Mesendoderm (in vitro differentiated cells): ENCODE measurements at regions not wholly inside any gene's neighbourhood (a gene's known extent, or its start where the extent isn't known, plus 50 kb on each side); places are given as distances from the start of the nearest gene placed in this dataset.

Experiments
- DNase-seq: peaks from one replicate; pipeline ENCODE4 v3.0.0; 2013
- H2AK5ac ChIP-seq: 2 replicates; pipeline ENCODE4 v1.6.1; 2013; ENCODE audit warnings: low read length, inconsistent platforms
- H2BK120ac ChIP-seq: 2 replicates; pipeline ENCODE4 v1.6.1; 2013; ENCODE audit warnings: low read depth, mild to moderate bottlenecking, low read length, moderate library complexity, mixed read lengths
- H2BK15ac ChIP-seq: replicated peaks from 2 replicates; pipeline ENCODE4 v1.6.1; 2013; ENCODE audit warnings: low read depth, mild to moderate bottlenecking, moderate library complexity
- H2BK5ac ChIP-seq: 2 replicates; pipeline ENCODE4 v1.6.1; 2013; ENCODE audit warnings: low read length, inconsistent platforms
- H3K18ac ChIP-seq: 2 replicates; pipeline ENCODE4 v1.6.1; 2013; ENCODE audit warnings: mild to moderate bottlenecking, low read length, mixed read lengths
- H3K23ac ChIP-seq: one replicate; pipeline ENCODE4 v1.6.1; 2013; ENCODE audit warnings: low read length
- H3K27ac ChIP-seq: 2 replicates; pipeline ENCODE4 v1.5.1; 2013; ENCODE audit warnings: low read depth, mild to moderate bottlenecking, inconsistent platforms, low read length, moderate library complexity
- H3K27me3 ChIP-seq: 2 replicates; pipeline ENCODE4 v1.6.1; 2013; ENCODE audit warnings: low read length, control low read depth, mild to moderate bottlenecking, inconsistent platforms; ENCODE audit not compliant: insufficient read depth, poor library complexity
- H3K36me3 ChIP-seq: 2 replicates; pipeline ENCODE4 v1.6.1; 2013; ENCODE audit warnings: low read length, inconsistent platforms; ENCODE audit not compliant: control insufficient read depth, insufficient read depth
- H3K4ac ChIP-seq: one replicate; pipeline ENCODE4 v1.6.1; 2013; ENCODE audit warnings: low read depth, mild to moderate bottlenecking, low read length, moderate library complexity
- H3K4me1 ChIP-seq: 2 replicates; pipeline ENCODE4 v1.6.1; 2013; ENCODE audit warnings: low read depth, low read length, inconsistent platforms; ENCODE audit not compliant: control insufficient read depth
- H3K4me2 ChIP-seq: 2 replicates; pipeline ENCODE4 v1.6.1; 2013; ENCODE audit warnings: low read length
- H3K4me3 ChIP-seq: 2 replicates; pipeline ENCODE4 v1.5.1; 2013; ENCODE audit warnings: mild to moderate bottlenecking, low read length
- H3K56ac ChIP-seq: one replicate; pipeline ENCODE4 v1.6.1; 2013; ENCODE audit warnings: low read length
- H3K79me1 ChIP-seq: 2 replicates; pipeline ENCODE4 v1.6.1; 2013; ENCODE audit warnings: low read length, inconsistent platforms
- H3K79me2 ChIP-seq: 2 replicates; pipeline ENCODE4 v1.6.1; 2013; ENCODE audit warnings: mild to moderate bottlenecking, low read length; ENCODE audit not compliant: control insufficient read depth, insufficient read depth
- H3K9ac ChIP-seq: 2 replicates; pipeline ENCODE4 v1.6.1; 2013; ENCODE audit warnings: low read length, inconsistent platforms
- H4K5ac ChIP-seq: one replicate; pipeline ENCODE4 v1.6.1; 2013; ENCODE audit warnings: low read length
- H4K8ac ChIP-seq: one replicate; pipeline ENCODE4 v1.6.1; 2013; ENCODE audit warnings: low read depth, mild to moderate bottlenecking, control low read depth, low read length, moderate library complexity
- WGBS: extraction: QIAGEN DNeasy Blood & Tissue Kit; methylation state at CpG from one replicate; pipeline ENCODE4 v1.1.7; 2013; ENCODE audit warnings: low lambda C conversion rate, missing lambda C conversion rate; ENCODE audit not compliant: insufficient coverage; ENCODE audit errors: extremely low coverage; 5-methylcytosine and 5-hydroxymethylcytosine counted together

GRCh38 chrX:140172401-140172800 is 207.1 kb upstream of the CXorf66 start:
- Histone ChIP-seq H3K4ac (no peak overlapping the region), H2AK5ac (no peak overlapping the region), H3K79me2 (no peaks in the 10 kb centered on the region), H3K23ac (no peak overlapping the region), H3K9ac (no peak overlapping the region), H4K5ac (no peak overlapping the region), H3K4me2 (no peak overlapping the region), H2BK15ac (no peak overlapping the region), H4K8ac (no peak overlapping the region), H3K4me1 (no peaks in the 10 kb centered on the region), H3K27ac (no peak overlapping the region), H3K79me1 (no peaks in the 10 kb centered on the region), H2BK120ac (no peak overlapping the region), H3K56ac (no peak overlapping the region), H3K4me3 (no peak overlapping the region), H3K18ac (no peak overlapping the region), H2BK5ac (no peak overlapping the region), H3K36me3 (no peaks in the 10 kb centered on the region), H3K27me3 (no peaks in the 10 kb centered on the region)
- DNase-seq, result no peak
- no CpG with 5 or more reads among the region's 2 CpGs for WGBS

GRCh38 chrX:140167551-140167950 is 202.2 kb upstream of the CXorf66 start:
- Histone ChIP-seq H3K27ac (no peak overlapping the region), H3K4me3 (no peak overlapping the region), H3K79me2 (no peaks in the 10 kb centered on the region), H2BK120ac (no peak overlapping the region), H3K4me2 (no peak overlapping the region), H3K4ac (no peak overlapping the region), H3K23ac (no peak overlapping the region), H3K18ac (no peak overlapping the region), H3K79me1 (no peaks in the 10 kb centered on the region), H3K4me1 (no peaks in the 10 kb centered on the region), H2BK15ac (no peak overlapping the region), H3K36me3 (no peaks in the 10 kb centered on the region), H3K27me3 (no peaks in the 10 kb centered on the region), H3K9ac (no peak overlapping the region), H3K56ac (no peak overlapping the region), H2AK5ac (no peak overlapping the region), H4K5ac (no peak overlapping the region), H2BK5ac (no peak overlapping the region), H4K8ac (no peak overlapping the region)
- no CpG with 5 or more reads among the region's 2 CpGs for WGBS
- DNase-seq, result no peak

- DNase-seq, result no peak
- Histone ChIP-seq H3K18ac (no peak overlapping the region), H3K4me3 (no peak overlapping the region), H3K9ac (no peak overlapping the region), H2AK5ac (no peak overlapping the region), H3K27ac (no peak overlapping the region), H2BK5ac (no peak overlapping the region), H3K4ac (no peak overlapping the region), H3K79me2 (no peaks in the 10 kb centered on the region), H4K5ac (no peak overlapping the region), H3K79me1 (no peaks in the 10 kb centered on the region), H3K23ac (no peak overlapping the region), H3K36me3 (no peaks in the 10 kb centered on the region), H3K4me1 (no peaks in the 10 kb centered on the region), H3K4me2 (no peak overlapping the region), H3K56ac (no peak overlapping the region), H3K27me3 (no peaks in the 10 kb centered on the region), H2BK120ac (no peak overlapping the region), H4K8ac (no peak overlapping the region), H2BK15ac (no peak overlapping the region)
- WGBS, result no CpG with 5 or more reads among the region's 1 CpG
Observed at GRCh38 chrX:140165849-140166248, 200.5 kb upstream of the CXorf66 start.

- no peak overlapping the region for H2AK5ac ChIP-seq
- H3K23ac ChIP-seq, result no peak overlapping the region
- no peak overlapping the region for H3K4ac ChIP-seq
- no peaks in the 10 kb centered on the region for H3K36me3 ChIP-seq
- no peak overlapping the region for H3K9ac ChIP-seq
- H4K8ac ChIP-seq, result no peak overlapping the region
- H3K56ac ChIP-seq, result no peak overlapping the region
- DNase-seq, result no peak
- no peak overlapping the region for H2BK120ac ChIP-seq
- no CpG with 5 or more reads among the region's 5 CpGs for WGBS
- H3K4me1 ChIP-seq, result no peaks in the 10 kb centered on the region
- no peak overlapping the region for H3K27ac ChIP-seq
- H2BK5ac ChIP-seq, result no peak overlapping the region
- no peaks in the 10 kb centered on the region for H3K79me2 ChIP-seq
- no peaks in the 10 kb centered on the region for H3K27me3 ChIP-seq
- no peak overlapping the region for H2BK15ac ChIP-seq
- no peaks in the 10 kb centered on the region for H3K79me1 ChIP-seq
- H3K18ac ChIP-seq, result no peak overlapping the region
- no peak overlapping the region for H3K4me2 ChIP-seq
- no peak overlapping the region for H4K5ac ChIP-seq
- no peak overlapping the region for H3K4me3 ChIP-seq
Observed at GRCh38 chrX:140164391-140164790, 199.1 kb upstream of the CXorf66 start.

- no peak overlapping the region for H4K5ac ChIP-seq
- H3K56ac ChIP-seq, result no peak overlapping the region
- H3K4me1 ChIP-seq, result no peaks in the 10 kb centered on the region
- H2AK5ac ChIP-seq, result no peak overlapping the region
- no CpG with 5 or more reads among the region's 3 CpGs for WGBS
- H2BK5ac ChIP-seq, result no peak overlapping the region
- H3K27me3 ChIP-seq, result no peaks in the 10 kb centered on the region
- no peak overlapping the region for H3K4me3 ChIP-seq
- H3K23ac ChIP-seq, result no peak overlapping the region
- H3K27ac ChIP-seq, result no peak overlapping the region
- no peak overlapping the region for H3K4ac ChIP-seq
- no peak overlapping the region for H3K4me2 ChIP-seq
- no peaks in the 10 kb centered on the region for H3K79me1 ChIP-seq
- H3K36me3 ChIP-seq, result no peaks in the 10 kb centered on the region
- no peak overlapping the region for H2BK15ac ChIP-seq
- H3K79me2 ChIP-seq, result no peaks in the 10 kb centered on the region
- no peak overlapping the region for H2BK120ac ChIP-seq
- no peak for DNase-seq
- H3K18ac ChIP-seq, result no peak overlapping the region
- H3K9ac ChIP-seq, result no peak overlapping the region
- no peak overlapping the region for H4K8ac ChIP-seq
Observed at GRCh38 chrX:140163371-140164159, 198.2 kb upstream of the CXorf66 start.

- no peak overlapping the region for H2BK120ac ChIP-seq
- no peak overlapping the region for H2BK15ac ChIP-seq
- DNase-seq, result peak; percentile 45
Observed at GRCh38 chrX:140157611-140158010, 192.3 kb upstream of the CXorf66 start.

More at GRCh38 chrX:140157611-140158010, 192.3 kb upstream of the CXorf66 start:
- Histone ChIP-seq H3K4me3 (no peak overlapping the region), H3K18ac (no peak overlapping the region), H3K79me1 (no peaks in the 10 kb centered on the region), H2AK5ac (no peak overlapping the region), H3K36me3 (no peaks in the 10 kb centered on the region), H3K23ac (no peak overlapping the region), H2BK5ac (no peak overlapping the region), H3K4me2 (no peak overlapping the region), H3K9ac (no peak overlapping the region), H3K27me3 (no peaks in the 10 kb centered on the region), H4K8ac (no peak overlapping the region), H3K4ac (no peak overlapping the region), H4K5ac (no peak overlapping the region), H3K4me1 (no peaks in the 10 kb centered on the region), H3K79me2 (no peaks in the 10 kb centered on the region), H3K56ac (no peak overlapping the region), H3K27ac (no peak overlapping the region)
- WGBS, result no CpG with 5 or more reads among the region's 4 CpGs
